PC-9 (cell line): ENCODE measurements at regions not wholly inside any gene's neighbourhood (a gene's known extent, or its start where the extent isn't known, plus 50 kb on each side); places are given as distances from the start of the nearest gene placed in this dataset.

Source experiments
- BruUV-seq: library from RNA; stranded (reverse); fragments of 400-500 nt; replicated peaks from 2 replicates; lab custom pipeline; 2021; lab: Mats Ljungman, UMichigan
- CTCF ChIA-PET: fragments of 300-600 bp; sonication (Branson Sonifier 250); formaldehyde crosslinking; loops from one replicate; lab custom pipeline; 2022; ENCODE audit warnings: antibody characterized with exemption; lab: Charles Lee
- POLR2A ChIA-PET: fragments of 300-600 bp; sonication (Branson Sonifier 250); formaldehyde crosslinking; loops from one replicate; lab custom pipeline; 2022; ENCODE audit warnings: antibody characterized with exemption; ENCODE audit not compliant: unreplicated experiment; lab: Charles Lee
- DNase-seq, 2 experiments: peaks; one replicate each; pipeline versions ENCODE4 v3.0.0 to v3.0.0-alpha.2; 2015 to 2022; ENCODE audit warnings: mixed read lengths in 1 of 2
- H2AFZ ChIP-seq: fragments of 200-600 bp; sonication (generic); 2 replicates; pipeline ENCODE4 v1.8.1; 2017; ENCODE audit warnings: antibody characterized with exemption
- H3F3A ChIP-seq: fragments of 200-600 bp; sonication (generic); 2 replicates; pipeline ENCODE4 v1.8.1; 2017; ENCODE audit warnings: antibody characterized with exemption, mild to moderate bottlenecking, low read depth; ENCODE audit not compliant: insufficient read depth
- H3K27ac ChIP-seq: fragments of 200-600 bp; sonication (generic); 2 replicates; pipeline ENCODE4 v1.6.1; 2016; ENCODE audit warnings: mixed run types
- H3K27me3 ChIP-seq: fragments of 200-600 bp; sonication (generic); 2 replicates; pipeline ENCODE4 v1.6.1; 2016; ENCODE audit warnings: low read depth, mixed run types; ENCODE audit not compliant: insufficient read depth
- H3K36me3 ChIP-seq: fragments of 200-600 bp; sonication (generic); 2 replicates; pipeline ENCODE4 v1.6.1; 2016; ENCODE audit warnings: low read depth, mixed run types
- H3K4me1 ChIP-seq: fragments of 200-600 bp; sonication (generic); replicated peaks from 2 replicates; pipeline ENCODE4 v1.6.1; 2016; ENCODE audit warnings: mixed run types; ENCODE audit not compliant: insufficient read depth
- H3K4me2 ChIP-seq: fragments of 200-600 bp; sonication (generic); 2 replicates; pipeline ENCODE4 v1.6.1; 2017; ENCODE audit warnings: mixed run types
- H3K4me3 ChIP-seq: fragments of 200-600 bp; sonication (generic); 2 replicates; pipeline ENCODE4 v1.6.1; 2016; ENCODE audit warnings: mixed run types
- H3K79me2 ChIP-seq: fragments of 200-600 bp; sonication (generic); 2 replicates; pipeline ENCODE4 v1.6.1; 2017; ENCODE audit warnings: low read depth, mixed run types
- H3K9me2 ChIP-seq: fragments of 200-600 bp; sonication (generic); 2 replicates; pipeline ENCODE4 v1.8.1; 2017; ENCODE audit warnings: mild to moderate bottlenecking; ENCODE audit not compliant: insufficient read depth
- H3K9me3 ChIP-seq: fragments of 200-600 bp; sonication (generic); 2 replicates; pipeline ENCODE4 v1.8.1; 2016; ENCODE audit warnings: low read depth; ENCODE audit not compliant: insufficient read depth
- H4K20me1 ChIP-seq: fragments of 200-600 bp; sonication (generic); 2 replicates; pipeline ENCODE4 v1.8.1; 2017; ENCODE audit not compliant: insufficient read depth
- CTCF ChIP-seq: fragments of 200-600 bp; sonication (generic); conservative IDR thresholded peaks from 2 replicates; pipeline ENCODE4 v1.6.1; 2017; ENCODE audit warnings: mixed run types, antibody characterized with exemption, mild to moderate bottlenecking, moderate library complexity
- EZH2 ChIP-seq: fragments of 200-600 bp; sonication (generic); IDR thresholded peaks from 2 replicates; pipeline ENCODE4 v1.8.0; 2017; ENCODE audit warnings: antibody characterized with exemption, low read depth
- intact Hi-C: fragments of 100-400 bp; cut with micrococcal nuclease; formaldehyde crosslinking; loops from one replicate; pipeline ENCODE4 v1.10.0; 2022; ENCODE audit not compliant: unreplicated experiment

GRCh38 chr6:144894240-144894639 is 609.1 kb downstream of the UTRN start:
- TF ChIP-seq EZH2 (no peak), CTCF (no peak)
- Histone ChIP-seq H3K4me3 (no peak overlapping the region), H3K36me3 (no peaks in the 10 kb centered on the region), H3F3A (peaks cover 40% of the 10 kb centered on the region), H4K20me1 (no peaks in the 10 kb centered on the region), H3K79me2 (no peaks in the 10 kb centered on the region), H3K27ac (no peak overlapping the region), H3K9me2 (no peaks in the 10 kb centered on the region), H3K9me3 (no peaks in the 10 kb centered on the region), H3K4me1 (peaks cover 39% of the 10 kb centered on the region), H3K27me3 (no peaks in the 10 kb centered on the region), H2AFZ (no peak overlapping the region), H3K4me2 (no peak overlapping the region)
- no TSS peak for BruUV-seq
- ChIA-PET CTCF (no interaction called here), POLR2A (no interaction called here)
- intact Hi-C loops: no loop called here
- no peak for DNase-seq

GRCh38 chr6:144895313-144896278 is 610.5 kb downstream of the UTRN start:
- 0 out of 2 replicates have a peak overlapping the region, but pooled peaks have one; percentile 69 for H3K4me2 ChIP-seq
- H3K9me3 ChIP-seq: no peaks in the 10 kb centered on the region
- no peaks in the 10 kb centered on the region for H3K36me3 ChIP-seq
- no TSS peak for BruUV-seq
- no peaks in the 10 kb centered on the region for H4K20me1 ChIP-seq
- H2AFZ ChIP-seq: no peak overlapping the region
- H3K27me3 ChIP-seq: no peaks in the 10 kb centered on the region
- H3K27ac ChIP-seq: peak overlapping the region; percentile 96
- CTCF ChIA-PET: no interaction called here
- H3F3A ChIP-seq: peaks cover 40% of the 10 kb centered on the region
- no peak overlapping the region for H3K4me3 ChIP-seq
- intact Hi-C loops: no loop called here
- H3K79me2 ChIP-seq: no peaks in the 10 kb centered on the region
- DNase-seq: no peak
- H3K4me1 ChIP-seq: peaks cover 42% of the 10 kb centered on the region
- POLR2A ChIA-PET: no interaction called here
- TF ChIP-seq EZH2 (no peak), CTCF (no peak)
- H3K9me2 ChIP-seq: no peaks in the 10 kb centered on the region

- POLR2A ChIA-PET: no interaction called here
- H3K27me3 ChIP-seq: no peaks in the 10 kb centered on the region
- BruUV-seq: no TSS peak
- H3K9me3 ChIP-seq: peaks cover 4% of the 10 kb centered on the region
- CTCF ChIA-PET: interaction anchor here (0.6 kb wide), 1 partner anchor 32 kb away, joined by 3 read pairs; no protein-coding TSS in a partner anchor
- TF ChIP-seq EZH2: no peak
- TF ChIP-seq CTCF: no peak
- H3K9me2 ChIP-seq: no peaks in the 10 kb centered on the region
- H3K79me2 ChIP-seq: no peaks in the 10 kb centered on the region
- no peak overlapping the region for H3K4me3 ChIP-seq
- no peak for DNase-seq
- peaks cover 40% of the 10 kb centered on the region for H3F3A ChIP-seq
- H3K36me3 ChIP-seq: 0 out of 2 replicates have a peak, but pooled peaks cover 5% of the 10 kb centered on the region
- peak overlapping the region; percentile 23; the same call in 1 of the 2 replicates for H2AFZ ChIP-seq
- peaks cover 42% of the 10 kb centered on the region for H3K4me1 ChIP-seq
- intact Hi-C loops: no loop called here
- H3K27ac ChIP-seq: peak overlapping the region; percentile 96
- H3K4me2 ChIP-seq: peak overlapping the region; percentile 69
- no peaks in the 10 kb centered on the region for H4K20me1 ChIP-seq
Observed at GRCh38 chr6:144896289-144896688, 611.2 kb downstream of the UTRN start.
